Mesothelial cell of epicardium (in vitro differentiated cells): ENCODE measurements at regions not wholly inside any gene's neighbourhood (a gene's known extent, or its start where the extent isn't known, plus 50 kb on each side); places are given as distances from the start of the nearest gene placed in this dataset.
A peak's percentile ranks its signal among the peaks of the same experiment; 100 is the strongest.

ENCODE experiments used
- DNase-seq, 2 experiments: peaks; one replicate each; pipeline ENCODE4 v3.0.0; 2021; ENCODE audit warnings: low spot score in 2 of 2; ENCODE audit not compliant: unreplicated experiment in 2 of 2
- H3K27ac Mint-ChIP-seq: 2 replicates; pipeline ENCODE4 v1.8.0; 2021; ENCODE audit warnings: mixed read lengths
- H3K27me3 Mint-ChIP-seq: 2 replicates; pipeline ENCODE4 v1.8.0; 2021; ENCODE audit warnings: low read depth, mixed read lengths
- H3K36me3 Mint-ChIP-seq: 2 replicates; pipeline ENCODE4 v1.8.0; 2021; ENCODE audit warnings: mixed read lengths
- H3K4me1 Mint-ChIP-seq: 2 replicates; pipeline ENCODE4 v1.8.0; 2021; ENCODE audit warnings: mixed read lengths
- H3K4me3 Mint-ChIP-seq: 2 replicates; pipeline ENCODE4 v1.8.0; 2021; ENCODE audit warnings: mild to moderate bottlenecking, moderate library complexity, mixed read lengths
- H3K9me3 Mint-ChIP-seq: 2 replicates; pipeline ENCODE4 v1.8.0; 2021; ENCODE audit warnings: mixed read lengths
- TF ChIP-seq, protein P1 (sequence below): fragments of 200-600 bp; sonication (generic); IDR thresholded peaks from one replicate; pipeline ENCODE4 v1.5.0; 2021; ENCODE audit warnings: antibody characterized with exemption; ENCODE audit not compliant: unreplicated experiment

GRCh38 chr1:168974117-168974516 lies 132.4 kb upstream of the ATP1B1 start:
- Mint-ChIP-seq H3K4me3 (no peak overlapping the region), H3K36me3 (no peaks in the 10 kb centered on the region), H3K27me3 (no peaks in the 10 kb centered on the region), H3K9me3 (no peaks in the 10 kb centered on the region), H3K27ac (no peak overlapping the region), H3K4me1 (peaks cover 23% of the 10 kb centered on the region)
- TF ChIP-seq, protein P1, sequence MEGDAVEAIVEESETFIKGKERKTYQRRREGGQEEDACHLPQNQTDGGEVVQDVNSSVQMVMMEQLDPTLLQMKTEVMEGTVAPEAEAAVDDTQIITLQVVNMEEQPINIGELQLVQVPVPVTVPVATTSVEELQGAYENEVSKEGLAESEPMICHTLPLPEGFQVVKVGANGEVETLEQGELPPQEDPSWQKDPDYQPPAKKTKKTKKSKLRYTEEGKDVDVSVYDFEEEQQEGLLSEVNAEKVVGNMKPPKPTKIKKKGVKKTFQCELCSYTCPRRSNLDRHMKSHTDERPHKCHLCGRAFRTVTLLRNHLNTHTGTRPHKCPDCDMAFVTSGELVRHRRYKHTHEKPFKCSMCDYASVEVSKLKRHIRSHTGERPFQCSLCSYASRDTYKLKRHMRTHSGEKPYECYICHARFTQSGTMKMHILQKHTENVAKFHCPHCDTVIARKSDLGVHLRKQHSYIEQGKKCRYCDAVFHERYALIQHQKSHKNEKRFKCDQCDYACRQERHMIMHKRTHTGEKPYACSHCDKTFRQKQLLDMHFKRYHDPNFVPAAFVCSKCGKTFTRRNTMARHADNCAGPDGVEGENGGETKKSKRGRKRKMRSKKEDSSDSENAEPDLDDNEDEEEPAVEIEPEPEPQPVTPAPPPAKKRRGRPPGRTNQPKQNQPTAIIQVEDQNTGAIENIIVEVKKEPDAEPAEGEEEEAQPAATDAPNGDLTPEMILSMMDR: no peak
- no peak for DNase-seq

DNA sequence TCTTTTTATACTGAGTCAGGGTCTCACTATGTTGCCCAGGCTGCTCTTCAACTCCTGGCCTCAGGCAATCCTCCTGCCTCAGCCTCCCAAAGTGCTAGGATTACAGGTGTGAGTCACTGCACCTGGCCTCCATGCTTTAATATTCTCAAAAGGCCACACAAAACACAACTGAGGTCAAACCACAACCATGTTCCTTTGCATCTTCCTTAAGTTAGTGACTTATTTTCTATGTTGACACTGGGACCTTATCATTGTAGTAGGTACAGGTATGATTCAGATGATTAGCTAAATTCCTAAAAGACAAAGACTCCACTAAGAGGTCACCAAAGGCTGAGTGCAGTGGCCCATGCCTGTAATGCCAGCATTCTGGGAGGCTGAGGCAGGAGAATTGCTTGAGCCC lies 131.9 kb upstream of the ATP1B1 start:
- DNase-seq: no peak
- Mint-ChIP-seq H3K27ac (no peak overlapping the region), H3K36me3 (no peaks in the 10 kb centered on the region), H3K4me1 (peaks cover 23% of the 10 kb centered on the region), H3K9me3 (no peaks in the 10 kb centered on the region), H3K4me3 (no peak overlapping the region), H3K27me3 (no peaks in the 10 kb centered on the region)
- TF ChIP-seq, protein P1: no peak

DNA sequence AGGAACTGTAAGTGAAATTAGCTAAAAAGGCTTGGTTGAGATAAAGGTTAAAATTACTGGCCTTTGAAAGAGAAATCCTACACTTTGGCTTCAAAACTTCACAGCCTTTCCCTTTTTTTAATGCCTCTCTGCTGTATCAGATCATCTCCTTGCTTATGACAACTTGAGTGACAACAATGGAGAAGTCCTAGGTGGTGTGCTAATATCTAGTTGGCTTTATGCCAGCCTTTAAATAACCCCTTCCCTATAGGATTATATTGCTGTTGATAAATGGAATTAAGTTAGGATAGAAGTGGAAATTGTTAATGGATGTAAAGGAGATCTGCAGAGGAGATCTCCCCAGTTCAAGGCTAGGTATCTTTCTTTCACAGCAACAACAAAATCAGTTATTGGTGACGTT lies 130.2 kb upstream of the ATP1B1 start:
- Mint-ChIP-seq H3K27ac (no peak overlapping the region), H3K4me3 (no peak overlapping the region), H3K4me1 (peaks cover 20% of the 10 kb centered on the region), H3K36me3 (no peaks in the 10 kb centered on the region), H3K9me3 (no peaks in the 10 kb centered on the region), H3K27me3 (no peaks in the 10 kb centered on the region)
- no peak for DNase-seq
- TF ChIP-seq, protein P1: no peak

GRCh38 chr1:168977618-168978017 lies 128.9 kb upstream of the ATP1B1 start:
- Mint-ChIP-seq H3K36me3 (no peaks in the 10 kb centered on the region), H3K9me3 (no peaks in the 10 kb centered on the region), H3K27me3 (no peaks in the 10 kb centered on the region), H3K27ac (no peak overlapping the region), H3K4me1 (peaks cover 12% of the 10 kb centered on the region), H3K4me3 (no peak overlapping the region)
- DNase-seq: no peak
- TF ChIP-seq, protein P1: no peak

DNA sequence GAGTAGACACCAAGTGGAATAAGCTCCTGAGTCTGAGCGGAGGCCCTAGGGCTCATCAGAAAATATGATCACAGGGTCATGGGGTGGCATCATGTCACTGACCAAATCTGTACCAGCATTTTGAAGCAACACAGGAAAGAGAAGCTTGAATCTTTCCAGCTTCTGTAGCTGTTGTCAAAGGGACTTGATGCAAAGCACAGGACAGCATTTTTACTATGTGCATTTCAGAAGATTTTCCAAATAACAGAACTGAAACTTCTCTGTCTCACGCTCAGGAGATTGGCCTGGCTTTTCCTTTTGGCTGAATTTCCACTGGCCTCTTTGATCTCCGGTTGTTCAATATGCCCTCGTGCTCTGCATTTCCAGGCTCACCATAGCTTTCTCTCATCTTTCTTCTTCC lies 127.2 kb upstream of the ATP1B1 start:
- TF ChIP-seq, protein P1: no peak
- no peaks in the 10 kb centered on the region for H3K36me3 Mint-ChIP-seq
- no peak for DNase-seq
- H3K27ac Mint-ChIP-seq: peak overlapping the region; percentile 65
- peaks cover 6% of the 10 kb centered on the region for H3K4me1 Mint-ChIP-seq
- H3K9me3 Mint-ChIP-seq: no peaks in the 10 kb centered on the region
- no peak overlapping the region for H3K4me3 Mint-ChIP-seq
- H3K27me3 Mint-ChIP-seq: no peaks in the 10 kb centered on the region

DNA sequence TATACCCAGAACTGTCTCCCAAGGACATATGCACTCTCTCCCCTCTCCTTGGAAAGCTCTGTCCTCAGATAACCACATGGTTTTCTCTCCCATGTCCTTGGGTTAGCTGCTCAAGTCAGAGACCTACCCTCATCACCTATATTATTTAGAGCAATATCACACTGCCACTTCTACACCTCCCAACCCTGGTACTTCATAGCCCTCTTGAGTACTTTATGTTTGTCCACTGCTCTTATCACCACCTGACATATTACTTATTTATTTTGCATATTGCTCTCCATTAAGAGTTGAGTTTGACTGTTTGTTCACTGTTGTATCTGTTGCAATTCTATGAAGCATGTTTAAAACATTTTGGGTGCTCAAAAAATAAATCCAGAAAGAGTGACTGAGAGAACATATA lies 126.3 kb upstream of the ATP1B1 start:
- Mint-ChIP-seq H3K27ac (no peak overlapping the region), H3K36me3 (no peaks in the 10 kb centered on the region), H3K4me1 (peaks cover 6% of the 10 kb centered on the region), H3K27me3 (no peaks in the 10 kb centered on the region), H3K9me3 (no peaks in the 10 kb centered on the region), H3K4me3 (no peak overlapping the region)
- no peak for DNase-seq
- TF ChIP-seq, protein P1: no peak
